Upper lobe of right lung (tissue), 1 donor: ENCODE measurements at regions not wholly inside any gene's neighbourhood (a gene's known extent, or its start where the extent isn't known, plus 50 kb on each side); places are given as distances from the start of the nearest gene placed in this dataset.
"Not testable (repeated sequence)": the region's sequence is repeated elsewhere in the genome, so short reads cannot be mapped to it uniquely, and the experiment has no call there.

Source experiments
- ATAC-seq: fragments of 200-7000 bp; cut with Tn5 transposase; one replicate; pipeline ENCODE4 v1.9.1; 2020; ENCODE audit warnings: mild to moderate bottlenecking, moderate library complexity
- DNase-seq: peaks from one replicate; pipeline ENCODE4 v3.0.0-alpha.2; 2020
- H3K27ac ChIP-seq: fragments of 200-600 bp; one replicate; pipeline ENCODE4 v1.8.0; 2022
- H3K27me3 ChIP-seq: fragments of 200-600 bp; one replicate; pipeline ENCODE4 v1.8.0; 2022; ENCODE audit warnings: mild to moderate bottlenecking
- H3K36me3 ChIP-seq: fragments of 200-600 bp; one replicate; pipeline ENCODE4 v1.8.0; 2022
- H3K4me1 ChIP-seq: fragments of 200-600 bp; one replicate; pipeline ENCODE4 v1.8.0; 2022
- H3K4me3 ChIP-seq: fragments of 200-600 bp; one replicate; pipeline ENCODE4 v1.8.0; 2022; ENCODE audit warnings: mild to moderate bottlenecking
- H3K9me3 ChIP-seq: fragments of 200-600 bp; one replicate; pipeline ENCODE4 v1.8.0; 2022
- CTCF ChIP-seq: fragments of 200-600 bp; IDR thresholded peaks from one replicate; pipeline ENCODE4 v1.8.0; 2022; ENCODE audit warnings: antibody characterized with exemption
- intact Hi-C: fragments of 100-400 bp; cut with DNase I; formaldehyde crosslinking; loops from one replicate; pipeline ENCODE4 v1.11.0; 2022
- donor health status: DM: no; HTN: yes; CAD: no; lungs with severe emphysema.

DNA sequence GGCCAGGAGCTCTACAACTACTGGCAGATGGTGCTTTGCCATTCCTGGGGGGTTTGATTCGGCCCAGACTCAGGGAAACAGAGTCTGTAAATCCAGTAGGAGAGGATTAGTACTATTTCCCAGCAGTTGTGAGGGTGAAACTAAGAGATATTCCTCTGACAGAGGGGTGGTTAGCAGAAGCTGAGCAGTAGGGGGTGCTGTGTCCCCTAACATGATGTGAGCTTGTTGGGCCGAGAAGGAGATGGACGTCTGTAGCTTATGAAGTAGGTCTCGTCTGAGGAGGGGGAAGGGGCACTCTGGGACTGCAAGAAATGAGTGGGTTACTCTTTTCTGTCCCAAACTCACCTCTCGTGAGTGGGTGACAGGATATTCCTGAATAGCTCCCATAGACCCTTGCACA, 179.2 kb upstream of the MBL2 start:
- H3K4me3 ChIP-seq = no peak overlapping the region
- ATAC-seq (peak; percentile 77), DNase-seq (no peak)
- intact Hi-C loops = no loop called here
- H3K9me3 ChIP-seq = no peaks in the 10 kb centered on the region
- H3K27me3 ChIP-seq = no peaks in the 10 kb centered on the region
- no peaks in the 10 kb centered on the region for H3K36me3 ChIP-seq
- TF ChIP-seq CTCF = peak; percentile 32
- H3K27ac ChIP-seq = no peak overlapping the region
- H3K4me1 ChIP-seq = no peaks in the 10 kb centered on the region

DNA sequence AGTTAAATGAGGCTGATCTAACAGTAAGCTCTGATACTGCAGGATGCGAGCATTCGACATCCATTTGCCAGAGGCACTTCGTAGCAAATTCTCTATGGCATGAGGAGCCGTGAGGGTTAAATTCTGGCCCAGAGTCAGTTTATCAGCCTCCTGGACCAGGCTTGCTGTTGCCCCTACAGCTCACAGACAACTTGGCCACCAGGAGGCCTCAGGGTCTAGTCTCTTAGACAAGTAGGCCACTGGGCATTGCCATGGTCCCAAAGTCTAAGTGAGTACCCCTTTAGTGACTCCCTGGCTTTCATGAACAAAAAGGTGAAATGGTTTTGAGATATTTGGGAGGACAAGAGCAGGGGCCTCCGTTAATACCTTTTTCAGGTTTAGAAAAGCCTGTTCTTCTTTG, 178.0 kb upstream of the MBL2 start:
- H3K9me3 ChIP-seq = no peaks in the 10 kb centered on the region
- no peaks in the 10 kb centered on the region for H3K27me3 ChIP-seq
- no peak for ATAC-seq
- DNase-seq = no peak
- no peak overlapping the region for H3K4me3 ChIP-seq
- no peaks in the 10 kb centered on the region for H3K4me1 ChIP-seq
- intact Hi-C loops = no loop called here
- TF ChIP-seq CTCF = no peak
- no peak overlapping the region for H3K27ac ChIP-seq
- no peaks in the 10 kb centered on the region for H3K36me3 ChIP-seq

- Histone ChIP-seq H3K9me3 (no peaks in the 10 kb centered on the region), H3K4me3 (no peak overlapping the region), H3K4me1 (no peaks in the 10 kb centered on the region), H3K27me3 (no peaks in the 10 kb centered on the region), H3K27ac (no peak overlapping the region), H3K36me3 (no peaks in the 10 kb centered on the region)
- intact Hi-C loops = no loop called here
- no peak for TF ChIP-seq CTCF
- no peak for DNase-seq
- ATAC-seq = no peak
Measured at GRCh38 chr10:52949899-52950298, 177.3 kb upstream of the MBL2 start.

- intact Hi-C loops = no loop called here
- Histone ChIP-seq H3K4me1 (no peaks in the 10 kb centered on the region), H3K4me3 (no peak overlapping the region), H3K27me3 (no peaks in the 10 kb centered on the region), H3K9me3 (no peaks in the 10 kb centered on the region), H3K36me3 (no peaks in the 10 kb centered on the region), H3K27ac (no peak overlapping the region)
- DNase-seq (no peak), ATAC-seq (no peak)
- TF ChIP-seq CTCF = no peak
Measured at GRCh38 chr10:52946486-52946885, 173.9 kb upstream of the MBL2 start.

GRCh38 chr10:52945521-52945920, 172.9 kb upstream of the MBL2 start:
- H3K9me3 ChIP-seq, intact Hi-C loops: not testable (repeated sequence)

GRCh38 chr10:52940921-52941320, 168.3 kb upstream of the MBL2 start:
- Histone ChIP-seq H3K4me1 (no peaks in the 10 kb centered on the region), H3K4me3 (no peak overlapping the region), H3K27ac (no peak overlapping the region), H3K27me3 (no peaks in the 10 kb centered on the region), H3K9me3 (no peaks in the 10 kb centered on the region), H3K36me3 (no peaks in the 10 kb centered on the region)
- intact Hi-C loops = no loop called here
- ATAC-seq (no peak), DNase-seq (no peak)
- TF ChIP-seq CTCF = no peak

More at GRCh38 chr10:52945521-52945920, 172.9 kb upstream of the MBL2 start:
- not testable (repeated sequence) for H3K4me3 ChIP-seq, DNase-seq, H3K4me1 ChIP-seq, H3K27me3 ChIP-seq, ATAC-seq, H3K36me3 ChIP-seq, H3K27ac ChIP-seq
